ENCODE measurements at regions not wholly inside any gene's neighbourhood (a gene's known extent, or its start where the extent isn't known, plus 50 kb on each side); places are given as distances from the start of the nearest gene placed in this dataset.

- H3K36me3 ChIP-seq (ENCODE audit: insufficient read depth, low read length), result no peaks in the 10 kb centered on the region; the same call in 1 of the 2 replicates
- no peaks in the 10 kb centered on the region for H4K20me1 ChIP-seq (ENCODE audit: insufficient read depth, low read length)
- no peaks in the 10 kb centered on the region for H3K9me2 ChIP-seq (ENCODE audit: low read depth, low read length)
- H3K9me3 ChIP-seq (ENCODE audit: low read length), result peaks cover 6% of the 10 kb centered on the region
- H3F3A ChIP-seq (ENCODE audit: insufficient read depth, low read length), result no peaks in the 10 kb centered on the region
- H2AFZ ChIP-seq (ENCODE audit: low read length), result no peak overlapping the region
- no peak overlapping the region for H3K4me3 ChIP-seq (ENCODE audit: low read depth, low read length, poor library complexity, severe bottlenecking)
- no peaks in the 10 kb centered on the region for H3K79me2 ChIP-seq (ENCODE audit: insufficient read depth, low read length)
- no peak overlapping the region for H3K4me2 ChIP-seq (ENCODE audit: low read length)
- no peak overlapping the region for H3K27ac ChIP-seq (ENCODE audit: low read depth, low read length, poor library complexity, severe bottlenecking)
- no peak overlapping the region for H3K9ac ChIP-seq (ENCODE audit: low read length)
- no peak for TF ChIP-seq CTCF (IDR thresholded peaks at IDR 0.05; ENCODE audit: low read length)
- H3K4me1 ChIP-seq (ENCODE audit: insufficient read depth, low read length, severe bottlenecking), result no peaks in the 10 kb centered on the region
- peaks cover 8% of the 10 kb centered on the region; the same call in 1 of the 2 replicates for H3K27me3 ChIP-seq (ENCODE audit: insufficient read depth, low read length)
Measured at GRCh38 chr5:173557123-173557903, 59.1 kb downstream of the BOD1 start.

DNA sequence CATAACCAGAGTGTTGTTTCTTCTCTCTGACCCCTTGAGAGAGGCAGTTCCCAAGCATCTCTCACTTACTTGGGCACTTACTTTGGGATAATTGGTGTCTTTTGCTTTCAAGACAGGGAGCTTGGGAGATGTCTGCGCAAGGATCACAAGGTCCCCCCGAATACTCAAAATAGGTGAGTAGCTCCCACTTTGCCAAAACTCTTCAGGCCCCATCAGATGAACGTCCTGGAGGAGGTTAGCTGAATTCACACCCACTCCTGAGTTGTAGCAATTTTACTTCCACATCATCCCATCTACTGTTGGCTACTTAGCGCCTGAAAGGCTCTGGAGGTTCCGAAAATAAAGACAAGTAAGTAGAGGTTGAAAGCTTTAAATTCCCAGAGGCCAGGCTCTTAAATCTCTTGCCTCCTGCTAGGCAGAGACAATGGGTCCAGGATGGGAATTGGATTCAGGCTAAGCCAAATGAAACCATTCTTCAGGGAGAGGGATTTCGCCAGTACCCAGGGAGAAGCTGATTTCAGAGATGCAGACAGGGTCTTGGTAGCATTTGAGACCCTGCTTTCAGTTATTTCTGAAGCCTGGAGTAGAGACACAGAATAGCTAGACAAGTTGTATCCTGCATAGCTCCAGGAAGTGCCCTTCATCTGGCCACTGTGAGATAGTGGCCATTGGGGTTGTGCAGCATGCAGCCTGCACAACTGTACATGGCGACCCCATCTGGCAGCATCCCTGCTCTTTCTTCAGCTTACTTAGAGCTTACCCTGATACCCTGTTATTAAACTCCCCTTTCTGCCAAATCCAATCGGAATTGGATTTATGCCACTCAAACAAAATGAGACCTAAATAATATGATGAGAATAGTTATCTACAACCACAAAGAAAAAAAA lies 60.1 kb downstream of the BOD1 start:
- Histone ChIP-seq H3K27ac (ENCODE audit: low read depth, low read length, poor library complexity, severe bottlenecking) (no peak overlapping the region), H2AFZ (ENCODE audit: low read length) (no peak overlapping the region), H3K9me3 (ENCODE audit: low read length) (peaks cover 6% of the 10 kb centered on the region)

More for the DNA sequence above, 60.1 kb downstream of the BOD1 start:
- H3K4me3 ChIP-seq (ENCODE audit: low read depth, low read length, poor library complexity, severe bottlenecking), result no peak overlapping the region
- no peaks in the 10 kb centered on the region for H3K9me2 ChIP-seq (ENCODE audit: low read depth, low read length)
- no peak overlapping the region for H3K9ac ChIP-seq (ENCODE audit: low read length)
- H3K27me3 ChIP-seq (ENCODE audit: insufficient read depth, low read length), result peaks cover 8% of the 10 kb centered on the region; the same call in 1 of the 2 replicates
- H3K36me3 ChIP-seq (ENCODE audit: insufficient read depth, low read length), result no peaks in the 10 kb centered on the region; the same call in 1 of the 2 replicates
- no peaks in the 10 kb centered on the region for H3K4me1 ChIP-seq (ENCODE audit: insufficient read depth, low read length, severe bottlenecking)
- H4K20me1 ChIP-seq (ENCODE audit: insufficient read depth, low read length), result no peaks in the 10 kb centered on the region
- no peak for TF ChIP-seq CTCF (IDR thresholded peaks at IDR 0.05; ENCODE audit: low read length)
- no peak for TF ChIP-seq EZH2 (IDR thresholded peaks at IDR 0.05; ENCODE audit: borderline replicate concordance, low read length)
- no peaks in the 10 kb centered on the region for H3F3A ChIP-seq (ENCODE audit: insufficient read depth, low read length)
- no peaks in the 10 kb centered on the region for H3K79me2 ChIP-seq (ENCODE audit: insufficient read depth, low read length)
- H3K4me2 ChIP-seq (ENCODE audit: low read length), result no peak overlapping the region

All from OCI-LY1 (cell line).